Esophagus (tissue), 2 donors: ENCODE measurements at regions not wholly inside any gene's neighbourhood (a gene's known extent, or its start where the extent isn't known, plus 50 kb on each side); places are given as distances from the start of the nearest gene placed in this dataset.
"Not testable (repeated sequence)": the region's sequence is repeated elsewhere in the genome, so short reads cannot be mapped to it uniquely, and the experiment has no call there.

Experiments
- H3K27ac ChIP-seq, 2 donors: one replicate each; pipeline ENCODE4 v1.5.1; 2013; ENCODE audit warnings: low read depth in 2 of 2, mild to moderate bottlenecking in 2 of 2, inconsistent platforms in 1 of 2, low read length in 1 of 2, moderate library complexity in 1 of 2
- H3K27me3 ChIP-seq, 2 donors: one replicate each; pipeline ENCODE4 v1.6.1; 2013; ENCODE audit warnings: low read length in 2 of 2, control low read depth in 1 of 2, mild to moderate bottlenecking in 1 of 2; ENCODE audit not compliant: insufficient read depth in 2 of 2, control insufficient read depth in 1 of 2
- H3K36me3 ChIP-seq, 2 donors: one replicate each; pipeline ENCODE4 v1.6.1; 2013; ENCODE audit warnings: low read length in 1 of 2; ENCODE audit not compliant: control insufficient read depth in 2 of 2, insufficient read depth in 2 of 2
- H3K4me1 ChIP-seq, 2 donors: one replicate each; pipeline ENCODE4 v1.6.1; 2013; ENCODE audit warnings: low read length in 1 of 2; ENCODE audit not compliant: control insufficient read depth in 2 of 2, insufficient read depth in 2 of 2
- H3K4me3 ChIP-seq, 2 donors: one replicate each; pipeline ENCODE4 v1.5.1; 2013; ENCODE audit warnings: low read length in 2 of 2, mild to moderate bottlenecking in 2 of 2, low read depth in 1 of 2, moderate library complexity in 1 of 2
- H3K9me3 ChIP-seq, 2 donors: one replicate each; pipeline ENCODE4 v1.6.1; 2013; ENCODE audit warnings: mild to moderate bottlenecking in 2 of 2, low read depth in 1 of 2, low read length in 1 of 2, moderate library complexity in 1 of 2; ENCODE audit not compliant: control insufficient read depth in 2 of 2, insufficient read depth in 1 of 2
- WGBS, 2 donors: extraction: QIAGEN DNeasy Blood & Tissue Kit; methylation state at CpG; one replicate each; pipeline ENCODE4 v1.1.7; 2013; 5-methylcytosine and 5-hydroxymethylcytosine counted together
- donor health status: healthy with polysubstance abuse.
- donor health status: Bipolar disorder and iron deficiency.

GRCh38 chr18:25544546-25545287 lies 192.8 kb upstream of the ZNF521 start:
- WGBS, 2 donors: 76 to 82% methylated on average over 2 of the region's 2 CpGs
- Histone ChIP-seq H3K36me3 (no peaks in the 10 kb centered on the region), H3K27ac (no peak overlapping the region), H3K9me3 (no peaks in the 10 kb centered on the region), H3K4me1 (no peaks in the 10 kb centered on the region), H3K27me3 (no peaks in the 10 kb centered on the region), H3K4me3 (no peak overlapping the region)

- Histone ChIP-seq H3K4me3 (no peak overlapping the region), H3K27ac (no peak overlapping the region), H3K4me1 (no peaks in the 10 kb centered on the region), H3K9me3 (no peaks in the 10 kb centered on the region), H3K27me3 (no peaks in the 10 kb centered on the region), H3K36me3 (no peaks in the 10 kb centered on the region)
- 88 to 91% methylated on average over 7 of the region's 7 CpGs for WGBS, 2 donors
These were observed 186.4 kb upstream of the ZNF521 start for GRCh38 chr18:25538175-25538922.

GRCh38 chr18:25535495-25535894 lies 183.5 kb upstream of the ZNF521 start:
- H3K36me3 ChIP-seq: no peaks in the 10 kb centered on the region
- peaks cover 0 to 2% of the 10 kb centered on the region in 2 donors for H3K9me3 ChIP-seq
- H3K4me1 ChIP-seq: no peaks in the 10 kb centered on the region
- WGBS, 2 donors: 86 to 88% methylated on average over 1 of the region's 1 CpG
- no peak overlapping the region for H3K4me3 ChIP-seq
- no peak overlapping the region for H3K27ac ChIP-seq
- no peaks in the 10 kb centered on the region for H3K27me3 ChIP-seq

- whole genome bisulfite sequencing, 2 donors: 44 to 61% methylated on average over 1 of the region's 1 CpG
- Histone ChIP-seq H3K9me3 (peaks cover 0 to 2% of the 10 kb centered on the region in 2 donors), H3K27me3 (no peaks in the 10 kb centered on the region), H3K27ac (no peak overlapping the region), H3K4me1 (no peaks in the 10 kb centered on the region), H3K36me3 (no peaks in the 10 kb centered on the region), H3K4me3 (no peak overlapping the region)
These were observed 182.4 kb upstream of the ZNF521 start for GRCh38 chr18:25534401-25534800.

GRCh38 chr18:25533218-25533617 lies 181.3 kb upstream of the ZNF521 start:
- no peaks in the 10 kb centered on the region for H3K4me1 ChIP-seq
- H3K27me3 ChIP-seq: no peaks in the 10 kb centered on the region
- H3K4me3 ChIP-seq: no peak overlapping the region
- no peak overlapping the region for H3K27ac ChIP-seq
- H3K36me3 ChIP-seq: no peaks in the 10 kb centered on the region
- 80 to 82% methylated on average over 4 of the region's 4 CpGs for WGBS, 2 donors
- peaks cover 0 to 2% of the 10 kb centered on the region in 2 donors for H3K9me3 ChIP-seq

- Histone ChIP-seq H3K9me3 (peaks cover 0 to 2% of the 10 kb centered on the region in 2 donors), H3K4me1 (no peaks in the 10 kb centered on the region), H3K36me3 (no peaks in the 10 kb centered on the region), H3K27me3 (no peaks in the 10 kb centered on the region), H3K27ac (no peak overlapping the region), H3K4me3 (no peak overlapping the region)
- 66 to 80% methylated on average over 3 of the region's 3 CpGs for WGBS, 2 donors
These were observed 179.2 kb upstream of the ZNF521 start for GRCh38 chr18:25531207-25531606.

GRCh38 chr18:25525789-25526188 lies 173.8 kb upstream of the ZNF521 start:
- H3K4me3 ChIP-seq, H3K9me3 ChIP-seq, H3K27me3 ChIP-seq, H3K36me3 ChIP-seq, H3K4me1 ChIP-seq, H3K27ac ChIP-seq: not testable (repeated sequence)
- WGBS, 2 donors: 57 to 85% methylated on average over 1 of the region's 1 CpG

GRCh38 chr18:25518716-25519053 lies 166.7 kb upstream of the ZNF521 start:
- no peaks in the 10 kb centered on the region for H3K36me3 ChIP-seq
- H3K27ac ChIP-seq: no peak overlapping the region
- WGBS, 2 donors: 58 to 62% methylated on average over 3 of the region's 3 CpGs
- H3K4me3 ChIP-seq: no peak overlapping the region
- no peaks in the 10 kb centered on the region for H3K9me3 ChIP-seq
- H3K4me1 ChIP-seq: no peaks in the 10 kb centered on the region
- peaks cover 0 to 2% of the 10 kb centered on the region in 2 donors for H3K27me3 ChIP-seq

- no peak overlapping the region for H3K27ac ChIP-seq
- H3K36me3 ChIP-seq: no peaks in the 10 kb centered on the region
- H3K4me1 ChIP-seq: no peaks in the 10 kb centered on the region
- peaks cover 0 to 2% of the 10 kb centered on the region in 2 donors for H3K27me3 ChIP-seq
- H3K4me3 ChIP-seq: no peak overlapping the region
- 20 to 29% methylated on average over 6 of the region's 6 CpGs for WGBS, 2 donors
- no peaks in the 10 kb centered on the region for H3K9me3 ChIP-seq
These were observed 166.1 kb upstream of the ZNF521 start for GRCh38 chr18:25517881-25518715.
